ENCODE measurements at regions not wholly inside any gene's neighbourhood (a gene's known extent, or its start where the extent isn't known, plus 50 kb on each side); places are given as distances from the start of the nearest gene placed in this dataset.

GRCh38 chr2:4269885-4270284 is 566.5 kb downstream of the DCDC2C start:
- TF ChIP-seq CTCF (IDR thresholded peaks at IDR 0.05; ENCODE audit: borderline replicate concordance, extremely low read depth, low read length, poor library complexity, severe bottlenecking): no peak
- no peak for TF ChIP-seq EZH2 (IDR thresholded peaks at IDR 0.05; ENCODE audit: borderline replicate concordance, low read depth, low read length, severe bottlenecking)

Data from DND-41 (cell line).